ENCODE measurements at regions not wholly inside any gene's neighbourhood (a gene's known extent, or its start where the extent isn't known, plus 50 kb on each side); places are given as distances from the start of the nearest gene placed in this dataset.
"Not testable (repeated sequence)": the region's sequence is repeated elsewhere in the genome, so short reads cannot be mapped to it uniquely, and the experiment has no call there.

DNA sequence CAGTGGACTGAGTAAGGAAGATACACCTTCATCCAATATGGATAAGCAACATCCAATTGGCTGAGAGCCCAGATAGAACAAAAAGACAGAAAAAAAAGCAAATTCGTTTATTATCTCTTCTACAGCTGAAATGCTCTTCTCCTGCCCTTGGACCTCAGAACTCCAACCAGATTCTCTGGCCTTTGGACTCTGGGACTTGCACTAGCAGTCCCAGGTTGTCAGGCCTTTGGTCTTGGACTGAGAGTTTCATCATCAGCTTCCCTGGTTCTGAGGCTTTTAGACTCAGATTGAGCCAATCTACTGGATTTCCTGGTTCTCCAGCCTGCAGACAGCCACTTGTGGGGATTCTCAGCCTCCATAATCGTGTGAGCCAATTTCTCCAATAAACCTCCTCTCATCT, 926.8 kb downstream of the PLA2G4A start:
- H3K4me1 ChIP-seq (ENCODE audit: control insufficient read depth in 1 of 2, insufficient read depth in 1 of 2, low read depth in 1 of 2, low read length in 1 of 2), result no peaks in the 10 kb centered on the region
- H3K9me3 ChIP-seq, result no peaks in the 10 kb centered on the region
- H3K4me3 ChIP-seq (ENCODE audit: low read depth in 1 of 2, low read length in 1 of 2), result no peak overlapping the region
- TF ChIP-seq, protein P1, sequence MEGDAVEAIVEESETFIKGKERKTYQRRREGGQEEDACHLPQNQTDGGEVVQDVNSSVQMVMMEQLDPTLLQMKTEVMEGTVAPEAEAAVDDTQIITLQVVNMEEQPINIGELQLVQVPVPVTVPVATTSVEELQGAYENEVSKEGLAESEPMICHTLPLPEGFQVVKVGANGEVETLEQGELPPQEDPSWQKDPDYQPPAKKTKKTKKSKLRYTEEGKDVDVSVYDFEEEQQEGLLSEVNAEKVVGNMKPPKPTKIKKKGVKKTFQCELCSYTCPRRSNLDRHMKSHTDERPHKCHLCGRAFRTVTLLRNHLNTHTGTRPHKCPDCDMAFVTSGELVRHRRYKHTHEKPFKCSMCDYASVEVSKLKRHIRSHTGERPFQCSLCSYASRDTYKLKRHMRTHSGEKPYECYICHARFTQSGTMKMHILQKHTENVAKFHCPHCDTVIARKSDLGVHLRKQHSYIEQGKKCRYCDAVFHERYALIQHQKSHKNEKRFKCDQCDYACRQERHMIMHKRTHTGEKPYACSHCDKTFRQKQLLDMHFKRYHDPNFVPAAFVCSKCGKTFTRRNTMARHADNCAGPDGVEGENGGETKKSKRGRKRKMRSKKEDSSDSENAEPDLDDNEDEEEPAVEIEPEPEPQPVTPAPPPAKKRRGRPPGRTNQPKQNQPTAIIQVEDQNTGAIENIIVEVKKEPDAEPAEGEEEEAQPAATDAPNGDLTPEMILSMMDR (IDR thresholded peaks at IDR 0.05), result no peak
- no peak overlapping the region for H3K27ac ChIP-seq
- H3K27me3 ChIP-seq, result no peaks in the 10 kb centered on the region
- no peaks in the 10 kb centered on the region for H3K36me3 ChIP-seq

DNA sequence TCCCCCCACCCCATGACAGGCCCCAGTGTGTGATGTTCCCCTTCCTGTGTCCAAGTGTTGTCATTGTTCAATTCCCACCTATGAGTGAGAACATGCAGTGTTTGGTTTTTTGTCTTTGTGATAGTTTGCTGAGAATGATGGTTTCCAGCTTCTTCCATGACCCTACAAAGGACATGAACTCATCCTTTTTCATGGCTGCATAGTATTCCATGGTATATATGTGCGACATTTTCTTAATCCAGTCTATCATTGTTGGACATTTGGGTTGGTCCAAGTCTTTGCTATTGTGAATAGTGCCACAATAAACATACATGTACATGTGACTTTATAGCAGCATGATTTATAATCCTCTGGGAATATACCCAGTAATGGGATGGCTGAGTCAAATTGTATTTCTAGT, 927.9 kb downstream of the PLA2G4A start:
- not testable (repeated sequence) for H3K27me3 ChIP-seq; H3K27ac ChIP-seq; H3K4me3 ChIP-seq (ENCODE audit: low read depth in 1 of 2, low read length in 1 of 2); H3K4me1 ChIP-seq (ENCODE audit: control insufficient read depth in 1 of 2, insufficient read depth in 1 of 2, low read depth in 1 of 2, low read length in 1 of 2); H3K36me3 ChIP-seq; H3K9me3 ChIP-seq

DNA sequence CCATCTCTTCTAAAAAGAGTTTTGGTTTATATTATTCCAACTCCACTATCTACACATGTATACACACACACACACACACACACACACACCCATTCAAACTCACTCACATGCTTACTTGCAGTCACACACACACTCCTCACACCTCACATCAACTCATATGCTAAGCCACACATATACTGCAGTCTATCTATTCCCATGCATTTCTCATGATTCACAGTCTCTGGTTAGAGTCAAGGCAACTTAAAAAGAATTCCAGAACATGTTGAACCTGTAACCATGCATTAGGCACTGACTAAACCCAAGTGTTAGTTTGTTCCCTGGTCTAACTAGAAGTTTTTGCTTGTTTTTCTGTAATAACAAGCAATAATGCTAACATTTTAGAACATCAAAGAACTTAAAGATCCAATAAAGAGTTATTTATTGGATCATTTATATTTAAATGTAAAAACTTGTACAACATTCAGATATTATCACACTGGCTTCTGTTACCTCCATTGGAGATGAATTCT, 931.1 kb downstream of the PLA2G4A start:
- TF ChIP-seq, protein P1 (IDR thresholded peaks at IDR 0.05), result no peak

DNA sequence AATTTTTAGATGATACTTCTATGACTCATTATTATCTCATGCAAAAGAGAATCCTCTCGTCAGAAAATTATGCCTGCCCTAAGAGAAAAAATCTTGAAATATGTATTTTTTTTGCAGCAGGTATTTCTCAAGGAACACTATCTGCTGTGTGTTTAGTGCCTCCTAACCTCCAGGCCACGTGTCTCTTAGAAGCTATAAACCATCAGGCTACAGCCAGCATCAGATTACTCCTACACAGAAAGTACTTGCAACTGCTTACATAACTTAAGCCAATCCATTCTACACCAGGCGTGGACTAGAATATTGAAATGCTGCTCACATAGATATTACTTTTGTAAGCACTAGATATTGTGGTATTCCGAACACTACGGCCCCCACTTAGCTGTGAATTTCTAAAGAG, 933.4 kb downstream of the PLA2G4A start:
- Histone ChIP-seq H3K4me1 (ENCODE audit: control insufficient read depth in 1 of 2, insufficient read depth in 1 of 2, low read depth in 1 of 2, low read length in 1 of 2) (no peaks in the 10 kb centered on the region), H3K36me3 (no peaks in the 10 kb centered on the region), H3K4me3 (ENCODE audit: low read depth in 1 of 2, low read length in 1 of 2) (no peak overlapping the region), H3K9me3 (no peaks in the 10 kb centered on the region), H3K27me3 (no peaks in the 10 kb centered on the region), H3K27ac (no peak overlapping the region)
- TF ChIP-seq, protein P1 (IDR thresholded peaks at IDR 0.05), result no peak

More for the DNA sequence above, 931.1 kb downstream of the PLA2G4A start:
- Histone ChIP-seq H3K27me3 (no peaks in the 10 kb centered on the region), H3K4me1 (ENCODE audit: control insufficient read depth in 1 of 2, insufficient read depth in 1 of 2, low read depth in 1 of 2, low read length in 1 of 2) (no peaks in the 10 kb centered on the region), H3K9me3 (no peaks in the 10 kb centered on the region), H3K4me3 (ENCODE audit: low read depth in 1 of 2, low read length in 1 of 2) (no peak overlapping the region), H3K36me3 (no peaks in the 10 kb centered on the region), H3K27ac (no peak overlapping the region)

DNA sequence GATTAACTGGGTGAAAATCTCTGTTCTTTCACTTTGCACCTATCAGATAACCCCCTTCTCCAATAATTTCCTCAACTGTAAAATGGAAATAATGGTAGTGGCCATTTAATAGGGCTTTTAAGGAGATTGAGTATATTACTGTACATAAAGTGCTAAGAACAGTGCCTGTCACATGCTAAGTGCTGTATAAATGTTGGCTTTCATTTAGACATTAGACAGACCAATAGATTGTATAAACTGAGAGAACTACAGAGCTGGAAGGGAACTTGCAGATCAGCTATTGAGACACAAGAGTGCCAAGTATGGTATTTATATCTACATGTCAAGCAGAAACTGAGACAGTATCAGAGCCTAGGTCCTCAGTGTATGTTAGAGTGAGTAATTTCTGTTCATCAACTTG, 934.7 kb downstream of the PLA2G4A start:
- no peaks in the 10 kb centered on the region for H3K27me3 ChIP-seq
- no peaks in the 10 kb centered on the region for H3K9me3 ChIP-seq
- H3K4me1 ChIP-seq (ENCODE audit: control insufficient read depth in 1 of 2, insufficient read depth in 1 of 2, low read depth in 1 of 2, low read length in 1 of 2), result no peaks in the 10 kb centered on the region
- no peaks in the 10 kb centered on the region for H3K36me3 ChIP-seq
- H3K27ac ChIP-seq, result no peak overlapping the region
- no peak overlapping the region for H3K4me3 ChIP-seq (ENCODE audit: low read depth in 1 of 2, low read length in 1 of 2)
- TF ChIP-seq, protein P1 (IDR thresholded peaks at IDR 0.05), result no peak

DNA sequence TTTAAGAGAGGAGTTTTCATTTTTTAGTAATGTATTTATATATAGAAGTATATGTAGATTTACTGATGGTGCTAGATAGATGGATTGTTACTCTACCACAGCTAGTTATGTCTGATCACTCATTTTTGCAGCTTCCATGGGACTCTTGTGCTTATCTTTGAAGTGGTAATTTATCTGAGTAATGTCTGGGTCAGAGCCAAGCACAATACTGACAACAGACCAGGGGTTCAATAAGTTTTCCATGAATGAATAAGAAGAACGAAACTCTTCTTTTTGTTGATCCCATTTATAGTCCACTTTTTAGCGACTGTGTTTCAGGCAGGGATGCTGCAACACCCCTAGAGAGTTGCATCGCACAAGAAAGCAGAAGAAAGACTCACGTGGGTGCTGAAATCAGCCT, 935.2 kb downstream of the PLA2G4A start:
- no peak overlapping the region for H3K27ac ChIP-seq
- TF ChIP-seq, protein P1 (IDR thresholded peaks at IDR 0.05), result no peak
- no peaks in the 10 kb centered on the region for H3K36me3 ChIP-seq
- no peak overlapping the region for H3K4me3 ChIP-seq (ENCODE audit: low read depth in 1 of 2, low read length in 1 of 2)
- no peaks in the 10 kb centered on the region for H3K4me1 ChIP-seq (ENCODE audit: control insufficient read depth in 1 of 2, insufficient read depth in 1 of 2, low read depth in 1 of 2, low read length in 1 of 2)
- H3K9me3 ChIP-seq, result no peaks in the 10 kb centered on the region
- H3K27me3 ChIP-seq, result no peaks in the 10 kb centered on the region

All from neutrophil (primary cell).